HG03442 (cell line): ENCODE measurements at regions not wholly inside any gene's neighbourhood (a gene's known extent, or its start where the extent isn't known, plus 50 kb on each side); places are given as distances from the start of the nearest gene placed in this dataset.
A peak's percentile ranks its signal among the peaks of the same experiment; 100 is the strongest.
"Not testable (repeated sequence)": the region's sequence is repeated elsewhere in the genome, so short reads cannot be mapped to it uniquely, and the experiment has no call there.

Source experiments
- ATAC-seq: cut with Tn5 transposase; IDR thresholded peaks from one replicate; pipeline ENCODE4 v1.9.1; 2021; ENCODE audit warnings: mild to moderate bottlenecking, moderate library complexity; ENCODE audit not compliant: unreplicated experiment

DNA sequence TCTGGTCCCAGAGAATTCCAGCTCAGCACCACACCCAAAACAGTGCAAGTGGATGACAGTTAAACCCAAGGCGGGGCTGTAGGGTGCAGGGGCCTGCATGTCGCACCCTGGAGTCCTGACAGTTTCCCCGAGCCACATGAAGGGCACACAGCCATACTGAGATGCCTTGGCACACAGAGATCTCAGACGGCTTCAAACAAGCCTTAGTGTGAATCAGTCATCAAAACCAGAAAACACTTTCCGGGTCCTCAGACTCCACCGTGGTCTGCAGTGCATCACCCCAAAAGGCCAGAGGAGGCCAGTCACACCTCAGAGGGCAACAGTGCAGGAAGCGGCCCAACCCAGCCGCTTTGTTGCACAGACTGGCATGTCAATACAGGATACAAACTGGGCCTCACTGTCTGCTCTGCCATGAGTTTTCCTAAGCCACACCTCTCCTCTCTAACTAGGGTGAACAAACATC lies 64.6 kb upstream of the ENPP6 start:
- ATAC-seq: peak; percentile 24

DNA sequence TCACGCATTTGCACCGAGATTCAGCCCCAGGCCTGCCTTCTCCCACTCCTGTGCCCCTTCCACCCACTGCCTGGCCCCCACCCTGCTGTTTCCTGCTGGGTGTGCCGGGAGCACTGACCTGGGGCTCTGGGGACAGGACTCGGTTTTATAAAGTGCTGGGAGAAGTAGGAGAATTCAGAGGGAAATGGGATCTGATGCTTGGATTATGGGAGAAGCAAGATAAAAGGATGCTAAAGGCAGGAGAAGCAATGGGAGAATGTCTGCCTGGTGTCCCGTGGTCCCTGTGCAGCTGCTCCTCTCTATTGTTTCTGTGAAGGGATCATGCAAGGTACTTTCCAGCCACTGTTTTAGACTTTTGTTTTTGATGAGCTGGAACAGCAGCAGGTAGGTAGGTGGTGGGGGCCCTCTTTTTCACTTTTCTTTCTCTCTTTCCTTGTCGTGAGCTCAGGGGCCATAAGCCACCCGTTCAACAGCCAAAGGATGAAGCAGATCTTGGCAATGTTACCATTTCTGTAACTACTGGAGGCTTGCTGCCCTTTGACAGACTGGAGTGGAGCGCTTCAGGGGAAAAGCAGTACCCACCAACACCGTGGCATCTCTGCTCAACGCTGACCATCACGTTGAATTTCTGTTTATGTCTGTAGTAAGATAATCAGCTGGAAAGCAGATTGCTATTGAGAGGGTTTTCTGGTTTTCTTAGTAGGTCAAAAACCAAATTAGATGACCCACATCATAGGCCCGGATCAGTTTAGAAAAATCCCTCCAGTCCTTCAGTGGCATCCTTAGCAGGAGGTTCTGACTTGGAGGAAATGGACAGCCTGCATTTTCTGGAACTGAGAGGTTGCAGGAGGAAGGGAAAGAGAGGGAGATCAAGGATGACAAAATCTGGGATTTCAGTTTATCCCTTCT lies 63.8 kb upstream of the ENPP6 start:
- peak; percentile 25 for ATAC-seq

DNA sequence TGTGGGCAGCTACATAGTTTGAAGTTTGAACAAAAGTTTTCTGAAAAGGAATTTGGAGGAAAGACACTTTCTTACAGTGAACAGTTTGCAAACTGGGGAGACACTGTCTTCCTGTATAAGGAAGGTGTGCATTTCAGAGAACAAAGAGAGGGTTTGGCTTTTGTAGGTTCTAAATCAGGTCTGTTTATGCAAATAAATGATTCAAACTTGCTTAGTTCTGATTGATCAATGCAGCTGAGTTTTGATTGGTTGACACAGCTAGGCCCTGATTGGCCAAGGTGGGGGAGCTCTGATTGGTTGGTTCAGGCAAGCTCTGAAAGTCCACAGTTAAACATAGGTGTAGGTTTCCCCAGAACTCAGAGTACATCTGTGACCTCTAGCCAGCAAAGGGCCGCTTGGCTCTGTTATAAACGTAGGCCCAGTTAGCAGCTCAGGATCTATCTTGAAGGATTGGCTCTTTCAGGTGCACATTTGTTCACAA lies 63.0 kb upstream of the ENPP6 start:
- ATAC-seq: peak; percentile 44

DNA sequence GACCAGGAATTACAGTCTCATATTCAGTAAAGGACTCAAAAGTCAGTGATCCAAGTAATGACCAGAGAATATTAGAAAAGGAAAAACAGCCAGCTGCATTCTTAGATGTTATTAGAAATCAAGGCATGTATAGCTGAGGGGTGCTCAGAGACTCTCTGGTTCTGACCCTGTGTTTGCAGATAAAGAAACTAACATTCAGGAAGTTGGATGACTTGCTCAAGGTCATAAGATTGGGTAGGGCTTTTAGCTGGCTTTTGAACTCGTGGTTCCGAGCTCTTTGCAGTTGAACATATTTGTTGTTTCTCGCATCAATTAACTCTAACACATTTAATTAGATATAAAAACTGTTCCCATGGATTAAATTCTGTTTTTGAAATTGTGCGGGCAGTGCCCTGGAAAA lies 62.5 kb upstream of the ENPP6 start:
- no peak for ATAC-seq

DNA sequence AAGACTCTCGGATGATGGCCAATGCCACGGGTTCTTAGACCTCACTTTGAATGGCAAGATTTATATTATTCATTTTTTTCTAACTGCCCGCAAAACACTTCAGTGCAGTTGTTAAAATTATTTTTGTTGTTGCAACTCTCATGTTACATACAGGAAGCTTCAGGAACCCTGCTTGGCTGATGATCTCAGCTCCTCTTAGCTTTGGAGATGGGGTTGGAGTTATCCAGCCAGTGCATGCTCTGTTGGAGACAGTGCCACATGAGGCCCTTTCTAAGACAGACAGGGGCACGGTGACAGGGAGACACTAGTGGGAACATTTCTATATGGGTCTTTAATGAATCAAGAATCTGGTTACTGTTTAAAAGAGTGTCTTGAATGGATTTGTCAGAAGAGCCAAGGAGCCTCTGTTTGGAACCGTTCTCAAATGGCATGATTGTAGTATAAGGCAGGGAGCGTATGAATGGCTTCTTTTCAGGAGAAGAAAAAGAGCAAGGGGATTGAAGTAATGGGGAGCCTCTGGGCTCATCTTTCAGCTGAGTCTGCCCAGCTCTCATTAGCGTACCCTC lies 61.9 kb upstream of the ENPP6 start:
- ATAC-seq: no peak

DNA sequence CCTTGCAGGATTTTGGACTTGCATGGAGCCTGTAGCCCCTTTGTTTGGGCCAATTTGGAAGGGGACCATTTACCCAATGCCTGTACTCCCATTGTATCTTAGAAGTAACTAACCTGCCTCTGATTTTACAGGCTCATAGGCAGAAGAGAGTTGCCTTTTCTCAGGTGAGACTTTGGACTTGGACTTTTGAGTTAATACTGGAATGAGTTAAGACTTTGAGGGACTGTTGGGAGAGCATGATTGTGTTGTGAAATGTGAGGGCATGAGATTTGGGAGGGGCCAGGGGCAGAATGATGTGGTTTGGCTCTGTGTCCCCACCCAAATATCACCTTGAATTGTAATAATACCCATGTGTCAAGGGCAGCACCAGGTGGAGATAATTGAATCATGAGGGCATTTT lies 60.1 kb upstream of the ENPP6 start:
- not testable (repeated sequence) for ATAC-seq

DNA sequence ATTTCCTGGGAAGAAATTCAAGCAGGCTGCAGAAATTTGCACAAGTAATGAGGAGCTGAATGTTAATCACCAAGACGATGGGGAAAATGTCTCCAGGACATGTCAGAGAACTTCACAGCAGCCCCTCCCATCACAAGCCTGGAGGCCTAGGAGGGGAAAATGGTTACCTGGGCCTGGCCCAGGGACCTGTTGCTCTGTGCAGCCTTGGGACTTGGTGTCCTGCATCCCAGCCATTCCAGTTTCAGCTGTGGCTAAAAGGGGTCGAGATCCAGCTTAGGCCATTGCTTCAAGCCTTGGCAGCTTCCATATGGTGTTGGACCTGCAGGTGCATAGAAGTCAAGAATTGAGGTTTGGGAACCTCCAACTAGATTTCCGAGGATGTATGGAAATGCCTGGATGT lies 59.3 kb upstream of the ENPP6 start:
- ATAC-seq: not testable (repeated sequence)

DNA sequence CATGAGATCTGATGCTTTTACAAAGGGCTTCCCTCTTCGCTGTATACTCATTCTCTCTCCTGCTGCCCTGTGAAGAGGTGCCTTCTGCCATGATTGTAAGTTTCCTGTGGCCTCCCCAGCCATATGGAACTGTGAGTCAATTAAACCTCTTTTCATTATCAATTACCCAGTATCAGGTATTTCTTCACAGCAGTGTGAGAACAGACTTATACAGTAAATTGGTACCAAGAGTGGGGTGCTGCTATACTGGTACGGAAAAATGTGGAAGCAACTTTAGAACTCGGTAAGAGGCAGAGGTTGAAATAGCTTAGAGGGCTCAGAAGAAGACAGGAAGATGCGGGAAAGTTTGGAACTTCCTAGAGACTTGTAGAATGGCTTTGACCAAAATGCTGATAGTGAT lies 58.7 kb upstream of the ENPP6 start:
- ATAC-seq: not testable (repeated sequence)

DNA sequence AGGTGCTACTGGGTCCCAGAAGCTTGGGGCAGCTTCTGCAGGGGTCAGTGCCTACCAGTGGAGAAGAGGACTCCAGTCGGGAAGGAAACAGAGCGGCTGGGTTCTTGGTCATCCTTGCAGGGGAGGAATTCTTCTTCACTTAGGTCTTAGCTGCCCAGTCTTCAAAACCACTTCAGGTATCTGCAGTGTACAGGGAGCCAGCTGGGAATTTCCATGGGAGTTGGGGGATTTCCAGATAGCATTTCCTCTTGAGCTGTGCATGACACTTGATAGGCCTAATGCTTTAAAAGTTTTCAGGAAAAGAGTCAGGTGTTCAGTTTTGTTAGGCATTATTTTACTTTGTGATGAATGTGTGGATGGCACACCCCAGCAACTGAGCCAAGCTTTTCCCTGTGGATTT lies 58.1 kb upstream of the ENPP6 start:
- ATAC-seq: no peak

DNA sequence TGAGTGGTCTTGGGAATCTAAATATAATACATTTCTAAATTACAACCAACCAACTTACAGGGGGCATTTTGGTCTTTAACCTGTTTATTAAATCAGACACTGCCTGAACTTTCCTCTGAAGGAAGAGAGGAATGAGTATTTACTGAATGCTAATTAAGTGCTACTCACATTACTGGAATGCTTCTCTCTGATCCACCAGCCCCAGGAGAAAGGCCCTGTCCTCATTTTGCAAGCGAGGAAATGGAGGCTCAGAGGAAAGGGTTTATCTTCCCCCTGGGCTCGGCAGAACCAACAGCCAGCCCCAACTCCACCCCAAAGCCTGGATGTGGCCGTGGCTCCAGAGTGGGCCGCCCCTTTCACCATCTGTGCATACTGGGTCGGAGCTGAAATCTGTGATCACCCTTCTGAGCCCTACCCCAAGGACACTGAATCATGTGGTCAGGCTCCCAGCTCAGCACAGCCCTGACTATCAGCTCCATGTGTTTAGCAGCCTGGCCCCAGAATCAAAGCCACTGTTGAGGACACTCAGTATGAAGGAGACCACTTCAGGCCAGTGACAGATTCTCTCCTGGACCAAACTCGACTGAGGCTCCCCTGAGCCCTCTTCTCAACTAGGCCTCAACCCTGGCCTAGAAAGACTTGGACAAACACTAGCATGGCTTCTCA lies 56.7 kb upstream of the ENPP6 start:
- ATAC-seq: no peak

DNA sequence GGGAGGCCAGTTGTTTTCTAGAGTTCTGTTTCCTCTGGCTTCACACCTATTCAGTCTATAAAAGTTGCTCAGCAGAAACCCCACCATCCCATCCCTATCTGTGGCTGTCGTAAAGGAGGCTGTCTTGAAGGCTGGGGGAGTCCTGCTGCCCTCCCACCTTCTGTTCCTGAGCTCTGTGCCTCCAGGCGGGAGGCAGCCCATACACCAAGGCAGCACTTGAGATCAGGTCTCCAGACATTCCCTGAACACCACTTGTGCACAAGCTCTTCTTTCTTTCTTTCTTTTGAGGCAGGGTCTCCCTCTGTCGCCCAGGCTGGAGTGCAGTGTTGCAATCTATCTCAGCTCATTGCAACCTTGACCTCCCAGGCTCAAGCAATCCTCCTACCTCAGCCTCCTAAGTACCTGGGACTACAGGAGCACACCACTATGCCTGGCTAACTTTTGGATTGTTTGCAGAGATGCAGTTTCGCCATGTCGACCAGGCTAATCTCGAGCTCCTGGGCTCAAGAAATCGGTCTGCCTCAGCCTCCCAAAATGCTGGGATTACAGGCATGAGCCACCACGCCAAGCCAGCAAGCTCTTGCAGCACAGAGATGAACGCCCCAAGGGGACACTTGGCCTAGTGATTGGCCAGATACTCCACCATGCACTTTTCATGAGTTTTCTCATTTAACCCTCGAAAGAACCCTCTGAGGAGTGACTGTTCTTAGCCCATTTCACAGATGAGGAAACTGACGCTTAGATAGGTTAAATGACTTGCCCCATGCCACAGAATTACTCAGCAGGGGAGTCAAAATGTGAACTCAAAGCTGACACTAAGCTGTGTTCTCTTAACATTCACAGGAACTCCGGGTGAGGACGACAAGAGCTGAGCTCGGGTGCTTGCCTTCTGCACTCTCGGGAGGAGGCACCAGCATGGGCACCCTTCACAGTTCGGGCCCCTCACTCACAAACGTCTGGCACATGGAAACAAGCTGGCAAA lies 55.8 kb upstream of the ENPP6 start:
- peak; percentile 61 for ATAC-seq

DNA sequence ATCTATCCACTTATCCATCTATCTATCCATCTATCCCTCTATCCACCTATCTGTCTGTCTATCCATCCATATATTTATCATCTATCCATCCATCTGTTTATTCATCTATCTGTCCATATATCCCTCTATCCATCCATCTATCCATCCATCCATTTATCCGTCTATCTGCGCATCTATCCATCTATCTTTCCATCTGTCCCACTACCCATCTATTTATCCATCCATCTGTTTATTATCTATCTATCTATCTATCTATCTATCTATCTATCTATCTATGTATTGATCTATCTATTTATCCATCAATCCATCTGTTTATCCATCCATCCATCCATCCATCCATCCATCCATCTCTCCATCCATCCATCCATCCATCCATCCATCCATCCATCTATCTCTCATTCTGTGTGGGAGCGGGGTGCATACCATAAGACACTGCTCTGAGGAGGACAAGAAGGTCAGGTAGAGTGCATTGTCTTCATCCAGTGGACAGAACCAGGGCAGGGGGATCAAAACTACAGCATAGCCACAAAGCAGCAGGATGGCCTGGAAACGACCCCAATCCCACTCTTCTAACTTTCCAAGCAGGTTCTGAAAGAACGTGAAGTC lies 53.2 kb upstream of the ENPP6 start:
- ATAC-seq: no peak

DNA sequence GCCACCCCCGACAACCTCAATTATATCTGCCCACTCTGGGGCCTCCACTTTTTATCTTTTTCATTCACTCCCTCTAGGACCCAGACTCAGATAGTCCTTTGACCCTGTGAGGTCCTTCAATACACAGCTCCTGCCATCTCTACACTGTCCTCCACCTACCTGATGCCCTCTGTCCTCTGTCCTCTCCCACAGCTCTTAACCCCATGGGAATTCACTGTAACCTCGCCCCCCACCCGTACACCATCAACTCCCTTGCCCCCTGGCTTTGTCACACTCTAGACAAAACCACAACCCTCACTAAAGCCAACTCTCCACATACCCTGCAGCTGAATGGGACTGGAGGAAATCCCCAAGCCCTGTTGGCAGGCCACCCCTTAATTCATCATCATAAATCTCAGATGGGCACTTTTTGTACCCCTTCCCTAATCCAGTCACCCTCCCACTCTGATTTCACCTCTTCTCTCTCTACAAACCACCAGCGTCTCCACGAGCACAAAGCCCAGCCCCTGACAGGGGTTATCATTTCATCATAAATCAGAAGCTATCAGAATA lies 52.3 kb upstream of the ENPP6 start:
- ATAC-seq: no peak

DNA sequence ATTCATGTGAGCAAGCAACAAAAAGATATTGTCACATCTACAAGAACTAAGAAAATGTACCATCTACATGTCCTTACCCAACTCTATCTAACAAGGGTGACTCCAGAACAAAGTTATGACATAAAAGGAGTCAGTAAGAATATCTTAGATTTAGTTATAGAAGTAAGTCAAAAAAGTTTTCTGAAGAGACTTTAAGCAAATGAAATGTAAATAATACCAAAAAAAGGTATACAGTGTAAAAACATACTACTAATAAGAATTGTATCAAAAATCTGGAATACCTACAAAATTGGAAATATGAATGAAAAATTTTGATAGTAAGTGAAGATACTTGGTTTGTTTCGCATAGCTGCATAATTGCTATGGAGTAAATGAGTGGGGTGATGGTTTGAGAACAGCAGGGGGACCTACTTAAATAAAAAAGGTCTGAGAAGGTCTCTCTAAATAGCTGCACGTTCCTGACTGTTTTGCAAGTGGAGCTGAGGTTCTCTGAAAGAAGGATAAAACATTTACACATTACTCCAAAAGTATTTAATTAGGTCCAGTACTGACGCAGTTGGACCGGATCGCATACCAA lies 51.0 kb upstream of the ENPP6 start:
- no peak for ATAC-seq

DNA sequence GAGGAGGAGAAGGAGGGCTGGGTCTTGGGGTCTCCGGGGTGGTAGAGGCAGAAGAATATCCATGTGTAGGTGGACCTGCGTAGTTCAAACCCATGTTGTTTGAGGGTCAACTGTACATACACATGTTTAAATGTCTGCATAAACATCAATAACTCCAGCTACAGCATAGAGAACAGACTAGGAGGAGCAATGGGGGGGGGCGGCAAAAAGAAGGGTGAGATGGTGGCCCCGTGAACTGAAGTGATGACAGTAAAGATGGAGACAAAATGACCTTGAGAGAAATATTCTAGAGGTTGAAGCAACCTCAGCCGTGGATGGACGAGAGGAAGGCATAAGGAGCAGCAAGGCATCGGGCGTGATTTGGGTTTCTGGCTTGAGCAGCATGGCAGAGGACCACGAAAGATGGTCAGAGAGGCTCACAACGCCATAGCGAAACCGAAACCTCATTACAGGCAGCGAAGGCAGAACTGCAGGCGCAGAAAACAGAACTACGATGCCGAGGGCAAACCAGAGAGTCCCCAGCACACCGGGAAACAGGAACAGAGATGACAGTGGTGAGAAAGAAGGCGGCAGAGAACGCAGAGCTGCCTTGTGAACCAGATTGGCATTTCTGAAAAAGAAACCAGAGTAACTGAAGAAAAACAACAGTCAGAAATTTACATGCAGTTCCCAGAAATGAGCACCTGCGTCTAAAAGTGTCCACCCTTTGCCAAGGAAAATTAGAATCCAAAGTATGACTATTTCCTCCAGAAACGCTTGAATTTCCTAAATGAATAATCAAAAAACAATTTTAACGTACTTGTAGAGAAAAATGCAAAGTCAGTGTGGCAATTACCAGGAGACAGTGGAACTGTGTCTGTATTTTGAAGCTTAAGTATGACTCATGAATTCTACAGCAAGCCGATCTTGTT lies 50.3 kb upstream of the ENPP6 start:
- ATAC-seq: peak; percentile 77
